H1 (cell line): ENCODE measurements at regions not wholly inside any gene's neighbourhood (a gene's known extent, or its start where the extent isn't known, plus 50 kb on each side); places are given as distances from the start of the nearest gene placed in this dataset.

Source experiments
- ASH2L ChIP-seq: fragments of 200-600, 300-600 bp; sonication (generic); IDR thresholded peaks from one replicate; pipeline ENCODE4 v1.7.1; 2017; ENCODE audit warnings: low read length
- BACH1 ChIP-seq: IDR thresholded peaks from 2 replicates; pipeline ENCODE4 v1.6.1; 2012; ENCODE audit warnings: low read length, improper control_type of control experiment
- BRCA1 ChIP-seq: IDR thresholded peaks from 2 replicates; pipeline ENCODE4 v1.6.1; 2012; ENCODE audit warnings: low read depth, low read length, improper control_type of control experiment
- CBX8 ChIP-seq: fragments of 300-800, 300-1000 bp; sonication (generic); IDR thresholded peaks from 2 replicates; pipeline ENCODE4 v1.7.1; 2016; ENCODE audit warnings: low read depth, low read length, borderline replicate concordance
- EGR1 ChIP-seq: IDR thresholded peaks from 2 replicates; pipeline ENCODE4 v1.6.1; 2011; ENCODE audit warnings: low read depth, low read length, borderline replicate concordance
- POLR2AphosphoS5 ChIP-seq: IDR thresholded peaks from 2 replicates; pipeline ENCODE4 v1.6.1; 2011; ENCODE audit warnings: low read depth, low read length
- RFX5 ChIP-seq: IDR thresholded peaks from 2 replicates; pipeline ENCODE4 v1.6.1; 2011; ENCODE audit warnings: low read depth, low read length, improper control_type of control experiment, borderline replicate concordance
- RXRA ChIP-seq: IDR thresholded peaks from 2 replicates; pipeline ENCODE4 v1.6.1; 2011; ENCODE audit warnings: low read depth, mild to moderate bottlenecking, low read length, moderate library complexity; ENCODE audit not compliant: insufficient read depth
- SP2 ChIP-seq: IDR thresholded peaks from 2 replicates; pipeline ENCODE4 v1.6.1; 2012; ENCODE audit warnings: mild to moderate bottlenecking, low read length, inconsistent platforms

DNA sequence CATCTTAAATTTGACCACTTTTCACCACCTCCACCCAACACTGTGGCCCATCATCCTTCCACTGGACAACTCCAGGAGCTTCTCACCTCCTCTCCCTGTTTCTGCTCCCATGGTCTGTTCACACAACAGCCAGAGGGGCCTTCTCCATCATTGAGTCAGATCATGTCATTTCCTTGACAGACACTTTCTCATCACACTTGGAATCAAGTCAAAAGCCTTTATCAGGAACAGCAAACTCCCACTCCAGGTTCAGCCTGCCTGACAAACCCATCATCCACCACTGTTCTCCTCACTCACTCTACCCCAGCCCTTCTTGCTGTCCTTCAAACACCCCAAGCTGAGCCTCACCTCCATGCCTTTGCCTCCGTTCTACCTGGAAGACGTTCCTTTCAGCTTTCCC lies 78.4 kb upstream of the ADRA1B start (continued):
- TF ChIP-seq BRCA1 = no peak
- TF ChIP-seq EGR1 = no peak
- no peak for TF ChIP-seq RFX5
- no peak for TF ChIP-seq POLR2AphosphoS5
- no peak for TF ChIP-seq SP2
- no peak for TF ChIP-seq ASH2L
- no peak for TF ChIP-seq CBX8
- TF ChIP-seq BACH1 = no peak
- TF ChIP-seq RXRA = no peak
